GM12865 (cell line): ENCODE measurements at regions not wholly inside any gene's neighbourhood (a gene's known extent, or its start where the extent isn't known, plus 50 kb on each side); places are given as distances from the start of the nearest gene placed in this dataset.

ENCODE experiments used
- DNase-seq: peaks from one replicate; pipeline ENCODE4 v3.0.0; 2010; ENCODE audit warnings: low read depth
- H3K4me3 ChIP-seq: 2 replicates; pipeline ENCODE4 v1.5.1; 2011; ENCODE audit warnings: mild to moderate bottlenecking, low read depth, low read length, control low read depth
- CTCF ChIP-seq: IDR thresholded peaks from 2 replicates; pipeline ENCODE4 v1.5.1; 2011; ENCODE audit warnings: low read length, control low read depth, low read depth, inconsistent platforms; ENCODE audit not compliant: insufficient read depth; ENCODE audit errors: missing control alignments

- no peak for DNase-seq
- no peak overlapping the region for H3K4me3 ChIP-seq
- TF ChIP-seq CTCF, result no peak
Measured at GRCh38 chr6:169926617-169927417, 175.4 kb downstream of the ERMARD start.

DNA sequence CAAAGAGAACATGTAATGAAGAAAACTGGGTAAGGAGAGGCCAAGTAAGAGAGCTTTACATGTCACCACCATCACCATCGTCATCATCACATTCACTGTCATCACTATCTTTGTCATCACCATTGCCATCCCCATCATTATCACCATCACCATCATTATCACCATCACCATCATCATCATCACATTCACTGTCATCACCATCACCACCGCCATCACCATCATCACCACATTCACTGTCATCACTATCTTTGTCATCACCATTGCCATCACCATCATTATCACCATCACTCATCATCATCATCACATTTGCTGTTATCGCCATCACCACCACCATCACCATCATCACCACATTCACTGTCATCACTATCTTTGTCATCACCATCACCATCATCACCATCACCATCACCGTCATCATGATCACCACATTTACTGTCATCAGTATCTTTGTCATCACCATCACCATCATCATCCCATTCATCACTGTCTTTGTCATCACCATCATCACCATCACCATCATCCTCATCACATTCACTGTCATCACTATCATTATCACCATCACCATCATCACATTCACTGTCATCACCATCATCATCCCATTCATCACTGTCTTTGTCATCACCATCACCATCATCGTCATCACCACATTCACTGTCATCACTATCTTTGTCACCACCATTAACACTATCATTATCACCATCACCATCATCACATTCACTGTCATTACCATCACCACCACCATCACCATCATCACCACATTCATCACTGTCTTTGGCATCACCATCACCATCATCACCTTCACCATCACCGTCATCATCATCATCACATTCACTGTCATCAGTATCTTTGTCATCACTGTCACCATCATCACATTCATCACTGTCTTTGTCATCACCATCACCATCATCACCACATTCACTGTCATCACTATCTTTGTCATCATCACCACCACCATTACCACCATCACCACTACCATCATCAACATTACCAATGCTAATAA, 172.3 kb downstream of the ERMARD start:
- TF ChIP-seq CTCF, result no peak

DNA sequence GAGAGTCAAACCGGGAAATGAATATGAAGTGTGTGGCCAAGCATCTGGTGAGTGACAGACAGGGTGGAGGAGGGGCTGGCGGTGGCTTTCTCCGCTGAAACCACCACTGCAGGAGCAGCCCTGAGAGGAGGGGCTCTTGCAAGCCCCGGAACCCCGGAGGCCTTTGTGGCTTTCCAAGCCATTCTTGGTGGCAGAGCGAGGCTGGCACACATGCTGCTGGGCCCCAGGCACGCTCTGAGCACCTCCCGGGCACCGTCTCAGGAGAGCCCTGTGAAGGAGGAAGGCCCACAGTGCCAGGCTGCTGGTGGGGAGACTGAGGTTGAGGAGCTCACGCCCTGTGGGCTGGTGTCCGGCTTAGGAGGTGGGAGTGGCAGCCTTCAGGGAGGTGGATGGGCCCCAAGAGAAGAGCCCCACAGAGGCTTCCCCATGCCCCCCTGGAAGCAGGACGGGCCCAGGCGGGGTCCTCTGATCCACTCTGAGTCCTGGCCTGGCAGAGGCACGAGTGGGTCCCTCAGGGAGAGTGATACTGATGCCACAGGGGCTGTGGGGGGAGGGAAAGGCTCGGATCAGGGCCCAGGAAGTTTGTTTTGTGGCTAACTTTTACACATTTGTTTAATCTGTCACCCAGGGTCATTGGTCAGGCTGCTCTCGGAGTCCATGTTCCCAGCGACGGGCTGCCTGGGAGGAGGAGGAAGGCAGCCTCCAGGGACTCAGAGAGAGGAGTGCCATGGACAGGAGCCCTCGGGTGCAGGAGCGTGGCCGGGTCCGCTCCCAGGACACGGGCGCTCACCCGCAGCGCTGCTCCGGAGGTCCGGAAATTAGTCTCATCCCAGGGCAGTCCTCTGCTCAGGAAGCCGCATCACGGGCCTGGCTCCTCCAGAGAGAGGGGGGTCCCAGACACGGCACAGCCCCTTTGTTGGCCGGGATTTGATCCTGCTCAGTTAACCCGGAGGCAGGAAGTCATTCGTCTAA, 170.7 kb downstream of the ERMARD start:
- no peak overlapping the region for H3K4me3 ChIP-seq
- TF ChIP-seq CTCF, result no peak
- DNase-seq, result no peak

More for the DNA sequence above, 172.3 kb downstream of the ERMARD start:
- DNase-seq, result no peak
- H3K4me3 ChIP-seq, result no peak overlapping the region

- TF ChIP-seq CTCF, result no peak
- DNase-seq, result no peak
Measured at GRCh38 chr6:169921217-169921616, 169.8 kb downstream of the ERMARD start.

DNA sequence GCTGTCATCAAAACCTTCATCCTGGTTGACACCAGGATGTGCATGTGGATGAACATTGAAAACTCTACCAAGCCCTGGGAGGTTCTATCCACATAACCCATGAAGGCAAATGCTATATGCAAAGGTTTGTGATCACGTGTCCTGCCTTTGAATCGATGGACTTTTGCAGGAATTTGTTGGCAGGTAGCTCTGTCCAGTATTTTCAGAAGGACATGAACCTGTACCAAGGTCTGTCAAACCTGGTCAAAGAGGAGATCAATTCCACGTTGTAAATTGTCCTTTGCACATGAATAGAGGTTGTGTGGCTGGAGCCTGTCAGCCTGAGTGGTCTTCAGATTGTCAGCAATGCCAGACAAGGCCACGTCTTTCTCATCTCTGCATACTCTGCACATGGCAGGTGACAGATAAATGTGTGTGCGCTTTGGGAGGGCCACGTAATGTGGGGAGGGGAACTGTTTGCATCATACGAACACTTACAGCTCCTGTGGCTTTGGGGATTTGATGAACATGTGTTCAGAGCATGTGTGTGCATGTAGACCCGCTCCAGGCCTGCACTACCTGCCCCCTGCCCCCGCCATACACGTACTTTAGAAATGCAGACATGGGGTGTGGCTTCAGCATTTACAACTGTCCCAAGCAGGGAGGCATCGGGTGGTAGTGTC, 169.1 kb downstream of the ERMARD start:
- H3K4me3 ChIP-seq, result no peak overlapping the region
- TF ChIP-seq CTCF, result no peak
- no peak for DNase-seq

More at GRCh38 chr6:169921217-169921616, 169.8 kb downstream of the ERMARD start:
- H3K4me3 ChIP-seq, result no peak overlapping the region
